ENCODE measurements at regions not wholly inside any gene's neighbourhood (a gene's known extent, or its start where the extent isn't known, plus 50 kb on each side); places are given as distances from the start of the nearest gene placed in this dataset.

DNA sequence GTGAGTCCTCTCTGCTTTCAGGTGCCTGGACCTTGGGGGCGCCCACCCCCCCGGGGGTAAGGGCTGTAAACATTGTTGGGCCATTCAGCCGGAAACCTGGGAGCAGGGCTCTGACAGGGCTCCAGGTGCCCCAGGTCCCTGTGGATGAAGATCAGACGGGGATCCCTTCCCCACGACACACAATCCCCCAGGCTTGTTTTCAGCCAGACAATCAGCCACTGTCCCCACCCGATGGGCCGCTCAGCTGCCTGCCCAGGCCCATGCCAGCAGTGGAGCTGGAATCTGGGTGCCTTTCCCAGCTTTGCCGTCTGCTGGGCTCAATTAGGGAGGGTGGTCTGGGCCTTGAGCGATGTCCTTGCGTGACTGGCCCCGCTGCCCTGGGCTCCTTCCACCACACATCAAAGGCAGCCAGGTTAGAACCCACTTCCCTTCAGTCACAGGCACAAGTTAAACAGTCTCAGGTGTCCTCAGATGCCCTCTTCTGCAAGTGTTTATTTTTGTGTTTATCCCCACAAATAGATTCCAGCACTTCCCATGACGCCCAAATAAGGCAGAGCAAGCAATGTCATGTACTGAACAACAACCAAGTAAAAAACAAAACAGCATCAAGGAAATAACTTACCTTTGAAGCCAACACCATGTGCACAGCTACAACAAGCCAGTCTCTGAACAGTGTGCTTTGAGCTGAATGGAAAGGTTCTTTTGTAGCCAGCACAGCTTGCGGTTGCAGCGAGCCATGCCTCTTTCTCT, 77.0 kb upstream of the ALDH1A3 start:
- TF ChIP-seq POLR2A (IDR thresholded peaks at IDR 0.05) (no peak), EP300 (IDR thresholded peaks at IDR 0.05) (no peak)
- TF ChIP-seq, protein P1, sequence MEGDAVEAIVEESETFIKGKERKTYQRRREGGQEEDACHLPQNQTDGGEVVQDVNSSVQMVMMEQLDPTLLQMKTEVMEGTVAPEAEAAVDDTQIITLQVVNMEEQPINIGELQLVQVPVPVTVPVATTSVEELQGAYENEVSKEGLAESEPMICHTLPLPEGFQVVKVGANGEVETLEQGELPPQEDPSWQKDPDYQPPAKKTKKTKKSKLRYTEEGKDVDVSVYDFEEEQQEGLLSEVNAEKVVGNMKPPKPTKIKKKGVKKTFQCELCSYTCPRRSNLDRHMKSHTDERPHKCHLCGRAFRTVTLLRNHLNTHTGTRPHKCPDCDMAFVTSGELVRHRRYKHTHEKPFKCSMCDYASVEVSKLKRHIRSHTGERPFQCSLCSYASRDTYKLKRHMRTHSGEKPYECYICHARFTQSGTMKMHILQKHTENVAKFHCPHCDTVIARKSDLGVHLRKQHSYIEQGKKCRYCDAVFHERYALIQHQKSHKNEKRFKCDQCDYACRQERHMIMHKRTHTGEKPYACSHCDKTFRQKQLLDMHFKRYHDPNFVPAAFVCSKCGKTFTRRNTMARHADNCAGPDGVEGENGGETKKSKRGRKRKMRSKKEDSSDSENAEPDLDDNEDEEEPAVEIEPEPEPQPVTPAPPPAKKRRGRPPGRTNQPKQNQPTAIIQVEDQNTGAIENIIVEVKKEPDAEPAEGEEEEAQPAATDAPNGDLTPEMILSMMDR (IDR thresholded peaks at IDR 0.05): no peak
